ENCODE measurements at regions not wholly inside any gene's neighbourhood (a gene's known extent, or its start where the extent isn't known, plus 50 kb on each side); places are given as distances from the start of the nearest gene placed in this dataset.

GRCh38 chr20:57897156-57897874 lies 187.5 kb upstream of the PMEPA1 start:
- Histone ChIP-seq H3K36me3 (no peaks in the 10 kb centered on the region), H3K4me3 (no peak overlapping the region), H3K27me3 (peaks cover 0 to 9% (median 0%) of the 10 kb centered on the region in 7 donors), H3K4me1 (peaks cover 0 to 11% (median 0%) of the 10 kb centered on the region in 9 donors), H3K27ac (no peak overlapping the region), H3K9me3 (no peaks in the 10 kb centered on the region)
- DNase-seq (no peak), ATAC-seq (no peak)
- intact Hi-C loops (cut with DNase I), result no loop called here
- TF ChIP-seq CTCF (IDR thresholded peaks at IDR 0.05), result no peak
- 83 to 87% methylated on average over 18 of the region's 18 CpGs for WGBS, 2 donors

- Histone ChIP-seq H3K36me3 (no peaks in the 10 kb centered on the region), H3K4me3 (no peak overlapping the region), H3K27ac (no peak overlapping the region), H3K27me3 (peaks cover 0 to 9% (median 0%) of the 10 kb centered on the region in 7 donors), H3K4me1 (peaks cover 0 to 11% (median 0%) of the 10 kb centered on the region in 9 donors), H3K9me3 (no peaks in the 10 kb centered on the region)
- WGBS, 2 donors, result 81 to 86% methylated on average over 6 of the region's 6 CpGs
- intact Hi-C loops (cut with DNase I), result no loop called here
- TF ChIP-seq CTCF (IDR thresholded peaks at IDR 0.05), result no peak
- ATAC-seq (no peak), DNase-seq (no peak)
These were observed 186.7 kb upstream of the PMEPA1 start for GRCh38 chr20:57896563-57896962.

- DNase-seq (no peak), ATAC-seq (no peak)
- 93 to 95% methylated on average over 8 of the region's 8 CpGs for WGBS, 2 donors
- intact Hi-C loops (cut with DNase I), result no loop called here
- Histone ChIP-seq H3K27ac (no peak overlapping the region), H3K9me3 (no peaks in the 10 kb centered on the region), H3K27me3 (peaks cover 0 to 9% (median 0%) of the 10 kb centered on the region in 7 donors), H3K4me3 (no peak overlapping the region), H3K36me3 (no peaks in the 10 kb centered on the region), H3K4me1 (peaks cover 0 to 15% (median 0%) of the 10 kb centered on the region in 9 donors)
- TF ChIP-seq CTCF (IDR thresholded peaks at IDR 0.05), result no peak
These were observed 186.2 kb upstream of the PMEPA1 start for GRCh38 chr20:57896017-57896416.

- DNase-seq, result no peak
- intact Hi-C loops (cut with DNase I), result no loop called here
These were observed 185.5 kb upstream of the PMEPA1 start for GRCh38 chr20:57895161-57895855.

More at GRCh38 chr20:57895161-57895855, 185.5 kb upstream of the PMEPA1 start:
- no peak overlapping the region for H3K4me3 ChIP-seq
- no peak for TF ChIP-seq CTCF (IDR thresholded peaks at IDR 0.05)
- peaks cover 0 to 9% (median 0%) of the 10 kb centered on the region in 7 donors for H3K27me3 ChIP-seq
- no peaks in the 10 kb centered on the region for H3K36me3 ChIP-seq
- WGBS, 2 donors, result 86 to 91% methylated on average over 9 of the region's 9 CpGs
- H3K27ac ChIP-seq, result no peak overlapping the region
- peaks cover 0 to 15% (median 0%) of the 10 kb centered on the region in 9 donors for H3K4me1 ChIP-seq
- no peaks in the 10 kb centered on the region for H3K9me3 ChIP-seq
- ATAC-seq, result no peak

All from heart right ventricle (tissue), 16 donors.